NCI-H2107 treated with DMSO at 0.1 percent for 48 hours (cell line): ENCODE measurements at regions not wholly inside any gene's neighbourhood (a gene's known extent, or its start where the extent isn't known, plus 50 kb on each side); places are given as distances from the start of the nearest gene placed in this dataset.
A peak's percentile ranks its signal among the peaks of the same experiment; 100 is the strongest.
"Not testable (repeated sequence)": the region's sequence is repeated elsewhere in the genome, so short reads cannot be mapped to it uniquely, and the experiment has no call there.

Source experiments
- DNase-seq: peaks from one replicate; lab custom pipeline; 2025; ENCODE audit not compliant: unreplicated experiment; lab: John Stamatoyannopoulos, UW

DNA sequence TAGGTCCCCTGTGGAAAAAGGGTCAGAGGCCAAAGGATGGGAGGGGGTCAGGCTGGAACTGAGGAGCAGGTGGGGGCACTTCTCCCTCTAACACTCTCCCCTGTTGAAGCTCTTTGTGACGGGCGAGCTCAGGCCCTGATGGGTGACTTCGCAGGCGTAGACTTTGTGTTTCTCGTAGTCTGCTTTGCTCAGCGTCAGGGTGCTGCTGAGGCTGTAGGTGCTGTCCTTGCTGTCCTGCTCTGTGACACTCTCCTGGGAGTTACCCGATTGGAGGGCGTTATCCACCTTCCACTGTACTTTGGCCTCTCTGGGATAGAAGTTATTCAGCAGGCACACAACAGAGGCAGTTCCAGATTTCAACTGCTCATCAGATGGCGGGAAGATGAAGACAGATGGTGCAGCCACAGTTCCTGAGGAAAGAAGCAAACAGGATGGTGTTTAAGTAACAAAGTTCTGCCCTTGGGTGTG, 165.8 kb downstream of the RPIA start:
- no peak for DNase-seq

DNA sequence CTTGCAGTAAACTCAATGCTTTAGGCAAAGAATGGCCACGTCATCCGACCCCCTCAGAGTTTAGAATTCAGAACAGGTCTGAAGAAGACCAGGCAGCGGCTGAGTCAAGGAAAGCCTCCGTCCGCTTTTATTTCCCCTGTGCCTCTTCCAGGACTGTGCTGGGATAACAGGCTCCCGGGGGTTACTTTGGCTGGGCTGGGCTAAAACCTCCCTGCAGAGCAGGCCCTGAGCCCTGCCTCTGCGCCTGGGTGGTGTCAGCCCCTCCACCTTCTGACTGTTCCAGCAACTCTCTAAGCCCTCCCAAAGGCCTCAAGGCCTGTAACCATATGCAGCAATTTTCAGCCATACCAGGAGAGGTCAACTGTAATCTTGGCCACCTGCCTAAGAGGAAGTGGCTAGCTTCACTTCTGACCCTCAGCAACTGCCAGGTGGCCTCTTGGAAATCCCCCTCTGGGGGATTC, 166.5 kb downstream of the RPIA start:
- DNase-seq = no peak

DNA sequence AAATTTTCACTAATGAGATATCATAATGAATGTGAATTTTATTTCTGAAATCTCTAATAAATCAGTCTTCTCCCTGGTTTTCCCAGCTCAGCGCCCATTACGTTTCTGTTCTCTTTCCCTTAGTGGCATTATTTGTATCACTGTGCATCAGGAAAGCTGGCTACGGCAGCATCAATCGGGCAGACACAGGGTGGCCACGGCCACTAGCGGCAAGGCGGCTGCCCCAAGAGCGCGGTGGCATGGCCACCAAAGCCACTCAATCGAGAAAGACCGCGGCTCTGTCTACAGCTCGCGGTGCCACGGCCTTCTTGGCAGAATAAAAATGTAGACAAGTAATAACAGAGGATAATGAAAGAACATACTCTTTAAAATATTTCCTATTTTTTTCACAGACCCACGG, 168.0 kb downstream of the RPIA start:
- DNase-seq = no peak

DNA sequence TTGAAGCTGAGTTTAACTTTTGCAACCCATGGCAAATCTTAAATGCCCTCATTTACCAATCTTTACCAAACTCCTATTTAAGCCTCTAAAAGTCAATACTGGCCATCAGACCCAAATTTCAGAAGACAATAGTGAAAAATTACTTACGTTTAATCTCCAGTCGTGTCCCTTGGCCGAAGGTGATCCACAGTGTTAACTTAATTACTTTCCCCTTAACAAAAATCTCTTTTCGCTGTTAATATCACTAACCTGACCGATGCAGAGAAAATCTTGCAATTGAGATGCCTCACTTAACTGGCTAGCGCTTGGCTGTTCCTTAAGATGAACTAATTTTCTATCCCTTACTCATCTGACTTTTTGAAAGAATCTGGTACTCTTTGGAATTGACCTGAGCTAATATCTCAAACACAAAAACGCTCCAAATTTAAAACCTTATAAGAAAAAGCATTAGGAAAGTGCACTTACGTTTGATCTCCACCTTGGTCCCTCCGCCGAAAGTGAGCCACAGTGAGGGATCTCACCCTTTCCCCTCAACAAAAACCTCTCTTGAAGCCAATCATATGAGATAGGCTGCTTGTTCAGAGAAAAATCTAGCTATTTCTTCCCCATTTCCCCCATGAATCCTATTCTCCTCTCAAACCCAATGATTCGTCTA, 169.1 kb downstream of the RPIA start:
- DNase-seq = no peak

DNA sequence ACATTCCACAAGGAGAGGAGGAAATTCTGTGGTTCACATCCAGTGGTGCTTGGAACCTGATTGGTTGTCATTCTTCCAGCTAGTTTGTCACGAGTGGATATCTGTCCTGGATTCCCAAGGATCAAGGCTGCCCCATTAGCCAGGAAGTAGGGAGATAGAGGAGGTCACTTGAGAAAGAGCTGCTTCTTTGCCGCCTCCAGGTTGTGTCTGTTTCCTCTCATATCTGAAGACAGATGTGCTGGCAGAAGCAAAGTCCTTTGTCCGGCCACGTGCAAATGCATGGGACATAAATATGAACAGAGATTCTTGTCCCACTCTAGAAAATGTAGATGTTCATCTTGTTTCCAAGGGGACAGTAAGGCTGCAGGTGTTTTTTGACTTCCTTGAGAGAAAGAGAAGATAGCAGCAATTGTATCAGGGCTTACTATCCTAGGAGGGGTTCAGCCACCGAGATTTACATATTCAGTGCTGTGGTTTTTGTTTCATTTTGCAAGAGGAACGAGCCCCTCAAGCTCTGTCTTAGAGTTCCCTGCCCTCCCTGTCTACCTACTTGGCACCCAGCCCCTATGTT, 174.4 kb downstream of the RPIA start:
- DNase-seq = no peak

DNA sequence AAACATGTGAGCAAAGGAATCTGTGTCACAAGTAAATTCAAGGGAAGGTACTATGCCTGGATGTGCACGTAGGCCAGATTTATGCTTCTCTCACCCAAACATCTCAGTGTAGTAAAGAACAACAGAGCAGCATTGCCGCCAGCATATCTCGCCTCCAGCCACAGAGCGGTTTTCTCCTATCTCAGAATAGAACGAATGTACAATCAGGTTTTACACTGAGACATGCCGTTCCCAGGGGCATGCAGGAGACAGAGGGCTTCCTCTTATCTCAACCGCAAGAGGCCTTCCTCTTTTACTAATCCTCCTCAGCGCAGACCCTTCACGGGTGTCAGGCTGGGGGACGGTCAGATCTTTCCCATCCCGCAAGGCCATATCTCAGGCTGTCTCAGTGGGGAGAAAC, 175.3 kb downstream of the RPIA start:
- DNase-seq = no peak

DNA sequence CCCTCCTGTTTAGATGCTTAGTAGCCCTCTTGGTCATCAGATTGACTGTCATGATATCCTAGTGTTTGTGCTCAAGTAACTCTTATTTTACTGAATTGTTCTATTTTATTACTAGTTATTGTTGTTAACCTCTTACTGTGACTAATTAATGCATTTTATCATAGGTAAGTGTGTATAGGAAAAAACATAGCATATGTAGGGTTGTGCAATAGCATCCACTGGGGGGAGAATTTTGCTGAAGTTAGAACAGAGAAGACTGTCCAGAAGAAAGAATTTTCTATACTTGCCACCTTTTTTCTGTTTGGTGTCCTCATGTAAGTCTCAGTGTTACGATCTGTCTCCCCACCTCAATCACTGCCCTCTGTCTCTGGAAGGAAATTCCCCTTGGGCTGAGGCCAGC, 177.4 kb downstream of the RPIA start:
- no peak for DNase-seq

DNA sequence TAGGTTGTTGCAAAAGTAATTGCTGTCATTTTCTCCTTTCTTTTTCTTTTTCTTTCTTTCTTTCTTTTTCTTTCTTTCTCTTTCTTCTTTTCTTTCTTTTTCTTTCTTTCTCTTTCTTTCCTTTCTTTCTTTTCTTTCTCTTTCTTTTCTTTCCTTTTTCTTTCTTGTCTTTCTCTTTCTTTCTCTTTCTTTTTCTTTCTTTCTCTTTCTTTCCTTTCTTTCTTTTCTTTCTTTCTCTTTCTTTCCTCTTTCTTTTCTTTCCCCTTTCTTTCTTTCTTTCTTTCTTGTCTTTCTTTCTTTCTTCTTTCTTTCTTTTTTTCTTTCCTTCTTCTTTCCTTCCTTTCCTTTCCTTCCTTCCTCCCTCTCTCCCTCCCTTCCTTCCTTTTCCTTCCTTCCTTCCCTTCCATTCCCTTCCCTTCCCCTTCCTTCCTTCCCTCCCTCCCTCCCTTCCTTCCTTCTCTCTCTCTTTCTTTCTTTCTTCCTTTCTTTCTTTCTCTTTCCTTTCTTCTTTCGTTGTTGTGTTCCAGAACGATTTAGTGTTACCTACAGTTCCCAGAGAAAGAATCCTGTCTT, 178.9 kb downstream of the RPIA start:
- no peak for DNase-seq

DNA sequence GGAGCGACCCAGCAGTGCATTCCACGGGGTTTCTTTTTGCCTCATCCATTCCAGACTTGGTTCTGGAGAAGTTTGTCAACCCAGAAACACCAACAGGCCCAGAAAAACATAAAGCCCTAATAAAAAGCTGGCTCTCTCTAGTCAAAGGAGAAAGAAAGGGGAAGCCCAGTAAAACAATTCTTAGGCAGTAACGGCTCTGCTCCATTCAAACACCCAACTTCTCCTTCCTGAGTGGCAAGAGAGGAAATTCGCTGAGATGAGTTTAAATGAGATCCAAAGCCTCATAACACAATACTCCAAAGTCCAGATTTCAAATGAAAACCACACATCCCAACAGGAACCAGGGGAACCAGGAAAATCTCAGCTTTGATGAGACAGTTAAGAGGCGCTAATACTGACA, 179.9 kb downstream of the RPIA start:
- no peak for DNase-seq

DNA sequence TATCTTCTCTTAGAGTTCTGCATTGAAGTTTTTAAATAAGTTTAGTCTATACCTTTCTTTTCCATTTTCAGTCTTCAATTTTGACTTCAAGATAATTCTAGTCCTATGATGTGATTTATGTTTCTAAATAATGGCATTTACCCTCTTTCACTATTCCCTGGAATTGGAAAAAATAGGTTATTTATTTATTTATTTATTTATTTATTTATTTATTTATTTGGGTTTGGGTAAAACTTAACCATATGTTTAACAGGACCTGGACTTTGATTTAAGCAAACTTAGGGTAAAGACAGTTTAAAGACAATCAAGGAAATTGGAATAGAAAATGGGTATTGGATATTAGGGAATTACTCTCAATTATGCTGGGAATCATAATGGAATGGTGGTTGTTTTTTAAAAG, 182.1 kb downstream of the RPIA start:
- DNase-seq = no peak

DNA sequence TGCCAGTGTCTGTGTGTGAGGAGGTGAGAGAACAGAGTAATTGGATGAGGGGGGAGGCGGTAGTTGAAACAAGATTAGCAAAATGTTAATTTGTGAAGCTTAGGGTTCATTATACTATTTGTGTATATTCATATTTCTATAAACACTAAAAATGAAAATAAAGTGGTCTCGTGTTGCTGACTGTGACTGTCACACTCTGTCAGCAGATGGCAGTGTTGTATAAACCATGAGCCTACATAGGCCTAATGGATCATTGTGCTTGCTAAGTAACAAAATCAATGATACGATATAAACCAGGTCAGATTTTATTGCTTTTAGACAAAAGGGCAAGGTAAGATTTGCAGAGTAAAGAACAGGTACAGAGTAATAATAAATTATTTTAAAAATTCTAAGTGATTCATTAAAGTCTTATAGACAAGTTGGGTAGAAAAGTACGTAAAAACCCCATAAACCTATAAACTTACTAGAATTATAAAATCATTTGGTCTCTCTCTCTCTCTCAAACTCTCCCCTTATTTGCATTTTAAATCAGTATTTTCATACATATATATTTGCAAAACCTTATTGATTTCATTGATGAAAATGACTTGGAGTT, 182.7 kb downstream of the RPIA start:
- peak; percentile 12 for DNase-seq

DNA sequence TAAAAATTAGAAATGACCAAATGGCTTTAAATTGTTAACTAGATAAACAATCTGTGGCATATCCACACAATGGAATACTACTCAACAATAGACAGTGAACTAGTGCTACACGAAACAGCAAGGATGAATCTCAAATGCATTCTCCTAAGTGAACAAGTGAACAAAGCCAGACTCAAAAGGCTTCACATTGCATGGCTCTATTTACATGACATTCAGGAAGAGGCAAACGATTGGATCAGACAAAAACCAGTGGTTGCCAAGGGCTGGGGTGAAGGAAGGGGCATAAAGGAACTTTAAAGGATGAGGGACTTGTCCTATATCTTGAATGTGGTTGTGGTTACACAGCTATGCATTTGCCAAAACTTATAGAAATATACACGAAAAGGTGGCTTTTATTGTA, 184.3 kb downstream of the RPIA start:
- DNase-seq = no peak

DNA sequence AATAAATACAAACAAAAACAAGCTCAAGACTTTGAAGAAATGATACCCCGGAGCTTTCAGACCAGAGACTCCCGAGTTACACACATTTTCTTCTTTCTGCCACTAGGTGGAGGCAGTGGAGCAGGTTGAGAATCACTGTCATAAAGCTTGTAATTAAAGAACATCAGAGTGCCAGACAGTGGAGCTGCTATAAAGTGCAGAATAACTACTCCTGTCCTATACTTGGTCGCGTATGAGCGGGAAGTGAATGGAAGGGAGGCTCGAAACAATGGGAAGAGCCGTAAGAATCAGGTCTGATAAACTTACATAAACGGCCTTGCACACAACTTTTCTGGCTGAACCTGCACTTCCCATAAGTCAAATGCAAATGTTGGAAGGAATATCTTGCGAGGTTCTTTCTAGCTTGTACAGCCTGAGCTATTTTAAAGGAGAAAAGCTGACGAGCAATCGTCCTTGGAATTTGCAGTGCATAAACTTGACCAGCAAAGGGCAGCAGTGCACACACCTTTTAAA, 189.0 kb downstream of the RPIA start:
- peak; percentile 44 for DNase-seq

DNA sequence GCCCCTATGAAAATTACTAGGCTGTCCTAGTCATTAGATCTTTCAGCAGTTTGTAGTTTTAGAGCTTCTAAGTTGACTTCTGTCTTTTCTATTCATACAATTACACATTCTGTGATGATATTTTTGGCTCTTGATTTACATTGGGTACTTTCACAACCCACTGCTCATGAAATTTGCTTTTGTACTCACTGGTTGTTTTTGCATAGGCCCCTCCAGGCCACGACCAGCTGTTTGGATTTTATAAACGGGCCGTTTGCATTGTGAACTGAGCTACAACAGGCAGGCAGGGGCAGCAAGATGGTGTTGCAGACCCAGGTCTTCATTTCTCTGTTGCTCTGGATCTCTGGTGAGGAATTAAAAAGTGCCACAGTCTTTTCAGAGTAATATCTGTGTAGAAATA, 193.8 kb downstream of the RPIA start:
- no peak for DNase-seq

DNA sequence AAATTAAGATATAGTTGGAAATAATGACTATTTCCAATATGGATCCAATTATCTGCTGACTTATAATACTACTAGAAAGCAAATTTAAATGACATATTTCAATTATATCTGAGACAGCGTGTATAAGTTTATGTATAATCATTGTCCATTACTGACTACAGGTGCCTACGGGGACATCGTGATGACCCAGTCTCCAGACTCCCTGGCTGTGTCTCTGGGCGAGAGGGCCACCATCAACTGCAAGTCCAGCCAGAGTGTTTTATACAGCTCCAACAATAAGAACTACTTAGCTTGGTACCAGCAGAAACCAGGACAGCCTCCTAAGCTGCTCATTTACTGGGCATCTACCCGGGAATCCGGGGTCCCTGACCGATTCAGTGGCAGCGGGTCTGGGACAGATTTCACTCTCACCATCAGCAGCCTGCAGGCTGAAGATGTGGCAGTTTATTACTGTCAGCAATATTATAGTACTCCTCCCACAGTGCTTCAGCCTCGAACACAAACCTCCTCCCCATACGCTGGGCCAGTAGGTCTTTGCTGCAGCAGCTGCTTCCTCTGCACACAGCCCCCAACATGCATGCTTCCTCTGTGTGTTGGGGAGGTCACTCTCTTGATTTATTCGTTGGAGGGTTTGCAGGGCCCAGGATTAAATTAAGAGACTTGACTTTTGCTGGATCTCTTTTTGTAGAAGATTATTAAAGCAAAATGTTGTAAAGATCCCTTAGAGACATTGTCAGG, 194.4 kb downstream of the RPIA start:
- DNase-seq = no peak

DNA sequence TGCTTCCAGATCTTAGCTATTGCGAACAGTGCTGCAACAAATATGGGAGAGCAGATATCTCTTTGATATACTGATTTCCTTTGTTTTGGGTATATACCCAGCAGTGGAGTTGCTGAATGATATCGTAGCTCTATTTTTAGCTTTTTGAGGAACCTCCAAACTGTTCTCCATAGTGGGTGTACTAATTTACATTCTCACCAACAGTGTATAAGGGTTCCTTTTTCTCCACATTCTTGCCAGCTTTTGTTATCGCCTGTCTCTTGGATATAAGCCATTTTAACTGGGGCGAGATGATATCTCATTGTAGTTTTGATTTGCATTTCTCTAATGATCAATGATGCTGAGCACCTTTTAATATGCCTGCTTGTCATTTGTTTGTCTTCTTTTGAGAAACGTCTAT, 196.0 kb downstream of the RPIA start:
- not testable (repeated sequence) for DNase-seq

DNA sequence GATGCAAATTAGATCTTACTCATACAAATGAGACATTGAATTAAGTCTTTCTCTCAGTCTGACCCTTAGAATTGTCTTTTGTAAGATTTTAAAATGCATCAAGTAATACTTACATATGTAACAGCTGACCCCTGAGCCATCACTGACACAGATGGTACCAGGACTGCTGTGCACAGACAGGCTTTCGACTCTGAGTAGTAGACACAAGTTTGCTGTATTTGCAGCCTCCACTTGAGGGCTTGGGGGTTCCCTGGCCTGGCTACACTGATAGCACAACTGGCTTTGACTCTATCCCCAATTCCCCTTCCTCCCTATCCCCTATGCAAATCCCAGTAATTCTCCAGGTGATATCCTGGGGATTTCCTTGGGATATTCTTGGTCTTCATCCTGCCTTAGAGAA, 200.7 kb downstream of the RPIA start:
- no peak for DNase-seq

DNA sequence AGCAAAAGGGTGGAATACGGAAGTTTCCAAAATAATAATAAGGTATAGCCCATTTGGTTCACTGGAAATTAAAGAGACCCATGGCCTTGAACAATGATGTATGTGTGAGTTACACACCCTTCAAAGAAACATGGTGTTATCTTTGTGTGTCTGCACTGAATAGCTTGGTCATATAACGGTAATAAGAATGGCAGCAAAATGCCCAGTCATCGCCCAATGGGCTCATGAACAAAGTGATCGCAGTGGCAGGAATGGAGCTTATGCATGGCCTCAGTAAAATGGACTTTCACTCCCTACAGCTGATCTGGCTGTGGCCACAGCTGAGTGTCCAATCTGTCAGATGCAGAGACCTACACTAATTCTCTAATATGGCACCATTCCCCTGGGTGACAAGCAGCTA, 201.3 kb downstream of the RPIA start:
- no peak for DNase-seq

DNA sequence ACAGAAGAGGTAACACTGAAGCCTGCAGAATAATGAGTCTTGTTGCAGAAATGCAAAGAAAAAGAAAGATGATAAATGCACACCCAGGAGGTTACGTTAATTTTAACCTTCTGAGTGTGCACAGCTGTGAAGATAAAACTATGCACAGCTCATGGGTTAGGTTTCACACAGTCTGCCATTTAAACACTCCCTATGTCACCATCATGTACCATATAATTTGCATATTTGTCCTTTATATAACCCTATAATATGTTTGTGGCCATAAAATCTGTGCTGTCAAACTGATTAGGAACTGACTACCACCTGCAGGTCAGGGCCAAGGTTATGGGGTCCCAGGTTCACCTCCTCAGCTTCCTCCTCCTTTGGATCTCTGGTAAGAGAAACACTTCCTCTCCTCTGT, 205.5 kb downstream of the RPIA start:
- no peak for DNase-seq

DNA sequence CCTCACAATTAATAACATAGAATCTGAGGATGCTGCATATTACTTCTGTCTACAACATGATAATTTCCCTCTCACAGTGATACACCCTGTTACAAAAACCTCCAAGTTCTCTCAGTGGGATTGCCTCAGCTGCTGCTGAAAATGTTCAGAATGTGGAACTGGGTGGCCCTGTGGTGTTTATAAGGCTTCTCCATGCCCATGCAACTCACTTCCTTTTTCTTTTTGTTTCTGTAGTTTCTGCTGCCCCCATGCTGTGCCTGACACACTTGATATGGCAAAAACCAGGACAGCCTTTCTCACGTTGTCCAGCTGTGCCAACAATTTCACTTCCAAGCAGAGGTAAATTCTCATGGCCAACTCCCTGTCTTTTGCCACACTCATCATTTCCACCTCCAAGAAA, 206.2 kb downstream of the RPIA start:
- DNase-seq = no peak

DNA sequence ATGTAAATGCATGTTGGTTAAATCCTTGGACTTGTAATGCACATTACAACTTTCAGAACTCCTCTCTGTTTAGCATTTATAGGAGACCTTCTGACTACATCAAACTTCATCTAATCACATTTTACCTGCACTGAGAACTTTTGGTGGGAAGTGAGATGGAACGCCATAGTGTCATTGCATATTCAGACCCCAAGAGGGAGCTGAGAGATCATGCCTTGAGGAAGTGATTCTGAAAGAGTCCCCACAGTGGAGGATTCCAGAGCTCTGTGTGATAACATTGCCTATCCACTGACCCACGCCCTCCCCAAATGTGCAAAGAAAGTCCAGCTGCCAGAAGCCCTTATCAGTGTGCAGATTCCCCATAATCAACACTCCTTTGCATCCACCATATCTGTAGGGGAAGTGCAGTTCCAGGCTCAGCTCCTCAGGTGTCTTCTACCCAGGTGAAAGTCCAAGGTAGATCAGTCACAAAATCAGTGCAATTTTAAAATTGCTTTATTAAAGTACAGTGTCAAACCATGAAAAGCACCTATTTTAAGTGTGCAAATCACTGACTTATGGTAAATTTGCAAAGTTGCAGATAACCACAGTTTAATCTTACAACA, 212.4 kb downstream of the RPIA start:
- peak; percentile 3 for DNase-seq
